LNCAP (cell line): ENCODE measurements at regions not wholly inside any gene's neighbourhood (a gene's known extent, or its start where the extent isn't known, plus 50 kb on each side); places are given as distances from the start of the nearest gene placed in this dataset.

Experiments used
- TF ChIP-seq, protein P1 (sequence below): fragments of 450-650 bp; IDR thresholded peaks from 2 replicates; pipeline ENCODE4 v1.5.1; 2017; ENCODE audit warnings: mild to moderate bottlenecking

DNA sequence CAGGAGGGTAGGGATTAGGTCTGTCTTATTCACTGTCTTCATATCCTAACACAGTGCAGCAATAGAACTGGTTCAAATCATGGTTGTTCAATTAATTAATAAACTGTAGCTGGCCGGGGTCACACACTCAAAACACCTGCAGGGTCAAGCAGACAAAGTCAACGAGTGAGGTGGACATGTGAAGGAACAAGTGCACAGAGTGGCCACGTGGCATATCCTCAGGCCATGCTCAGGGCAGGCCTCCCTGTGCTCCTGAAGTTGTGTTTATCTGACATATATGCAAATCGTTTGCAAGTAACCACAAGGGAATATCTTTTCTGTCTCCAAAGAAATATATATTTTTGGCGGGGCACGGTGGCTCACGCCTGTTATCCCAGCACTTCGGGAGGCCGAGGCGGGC, 98.5 kb upstream of the ZMIZ1 start:
- TF ChIP-seq, protein P1, sequence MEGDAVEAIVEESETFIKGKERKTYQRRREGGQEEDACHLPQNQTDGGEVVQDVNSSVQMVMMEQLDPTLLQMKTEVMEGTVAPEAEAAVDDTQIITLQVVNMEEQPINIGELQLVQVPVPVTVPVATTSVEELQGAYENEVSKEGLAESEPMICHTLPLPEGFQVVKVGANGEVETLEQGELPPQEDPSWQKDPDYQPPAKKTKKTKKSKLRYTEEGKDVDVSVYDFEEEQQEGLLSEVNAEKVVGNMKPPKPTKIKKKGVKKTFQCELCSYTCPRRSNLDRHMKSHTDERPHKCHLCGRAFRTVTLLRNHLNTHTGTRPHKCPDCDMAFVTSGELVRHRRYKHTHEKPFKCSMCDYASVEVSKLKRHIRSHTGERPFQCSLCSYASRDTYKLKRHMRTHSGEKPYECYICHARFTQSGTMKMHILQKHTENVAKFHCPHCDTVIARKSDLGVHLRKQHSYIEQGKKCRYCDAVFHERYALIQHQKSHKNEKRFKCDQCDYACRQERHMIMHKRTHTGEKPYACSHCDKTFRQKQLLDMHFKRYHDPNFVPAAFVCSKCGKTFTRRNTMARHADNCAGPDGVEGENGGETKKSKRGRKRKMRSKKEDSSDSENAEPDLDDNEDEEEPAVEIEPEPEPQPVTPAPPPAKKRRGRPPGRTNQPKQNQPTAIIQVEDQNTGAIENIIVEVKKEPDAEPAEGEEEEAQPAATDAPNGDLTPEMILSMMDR, result no peak

DNA sequence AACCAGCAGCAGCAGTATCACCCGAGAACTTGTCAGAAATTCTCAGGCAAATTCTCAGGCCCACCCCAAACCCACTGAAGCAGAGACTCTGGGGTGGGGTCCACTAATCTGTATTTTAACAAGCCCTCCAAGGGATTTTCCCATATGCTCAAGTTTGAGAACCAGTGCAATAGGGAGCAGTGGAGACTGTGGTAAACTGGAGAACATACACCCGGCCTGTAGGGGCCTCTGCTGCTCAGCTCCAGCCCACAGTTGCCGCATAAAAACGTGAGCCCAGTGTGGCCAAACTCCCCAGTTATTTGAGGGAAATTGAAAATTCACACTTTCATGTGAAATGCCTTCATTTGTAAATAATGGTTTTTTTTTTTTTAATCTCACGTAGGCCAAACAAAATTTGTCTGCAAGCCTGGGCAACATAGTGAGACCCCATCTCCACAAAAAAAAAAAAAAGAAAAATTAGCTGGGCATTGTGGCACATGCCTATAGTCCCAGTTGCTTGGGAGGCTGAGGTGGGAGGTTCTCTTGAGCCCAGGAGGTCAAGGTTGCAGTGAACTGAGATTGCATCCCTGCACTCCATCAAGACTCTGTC, 97.6 kb upstream of the ZMIZ1 start:
- TF ChIP-seq, protein P1, result no peak; the same call in 1 of the 2 replicates

DNA sequence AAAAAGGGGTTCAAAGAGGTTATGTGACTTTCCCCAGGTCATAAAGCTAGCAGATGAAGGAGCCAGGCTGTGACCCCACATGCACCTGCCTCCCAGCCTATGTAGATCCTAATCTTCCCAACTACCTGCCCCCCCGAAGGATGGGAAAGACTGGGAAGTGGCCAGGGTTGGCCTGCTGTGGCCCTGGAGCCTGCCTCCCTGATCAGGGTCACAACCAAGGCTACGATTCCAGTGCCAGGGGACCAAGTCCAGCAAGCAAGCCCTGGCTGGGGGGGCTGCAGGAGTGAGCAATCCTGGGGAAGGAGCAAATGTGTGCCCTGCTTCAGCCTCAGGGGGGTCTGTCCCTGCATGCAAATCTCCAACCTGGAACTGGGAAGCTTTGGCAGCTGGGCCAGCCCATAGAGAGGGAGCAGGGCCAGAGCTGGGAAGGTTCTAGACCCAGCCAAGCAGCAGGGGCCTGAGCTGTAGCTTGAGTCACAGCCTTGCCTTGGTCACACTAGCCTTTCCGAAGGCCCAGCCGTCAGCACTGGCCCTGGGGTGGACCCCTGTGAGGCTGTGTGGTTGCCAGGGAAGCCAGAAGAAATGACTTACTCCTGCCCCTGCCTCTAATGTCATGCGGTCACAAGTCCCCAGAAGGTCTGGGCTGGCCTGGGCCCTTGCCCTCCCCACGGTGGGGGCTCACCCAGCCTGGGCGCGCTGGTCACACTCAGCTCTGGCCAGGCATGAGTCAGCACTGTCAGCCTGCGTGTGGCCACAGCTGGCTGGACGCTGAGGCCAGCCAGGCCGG, 96.4 kb upstream of the ZMIZ1 start:
- TF ChIP-seq, protein P1, result no peak

DNA sequence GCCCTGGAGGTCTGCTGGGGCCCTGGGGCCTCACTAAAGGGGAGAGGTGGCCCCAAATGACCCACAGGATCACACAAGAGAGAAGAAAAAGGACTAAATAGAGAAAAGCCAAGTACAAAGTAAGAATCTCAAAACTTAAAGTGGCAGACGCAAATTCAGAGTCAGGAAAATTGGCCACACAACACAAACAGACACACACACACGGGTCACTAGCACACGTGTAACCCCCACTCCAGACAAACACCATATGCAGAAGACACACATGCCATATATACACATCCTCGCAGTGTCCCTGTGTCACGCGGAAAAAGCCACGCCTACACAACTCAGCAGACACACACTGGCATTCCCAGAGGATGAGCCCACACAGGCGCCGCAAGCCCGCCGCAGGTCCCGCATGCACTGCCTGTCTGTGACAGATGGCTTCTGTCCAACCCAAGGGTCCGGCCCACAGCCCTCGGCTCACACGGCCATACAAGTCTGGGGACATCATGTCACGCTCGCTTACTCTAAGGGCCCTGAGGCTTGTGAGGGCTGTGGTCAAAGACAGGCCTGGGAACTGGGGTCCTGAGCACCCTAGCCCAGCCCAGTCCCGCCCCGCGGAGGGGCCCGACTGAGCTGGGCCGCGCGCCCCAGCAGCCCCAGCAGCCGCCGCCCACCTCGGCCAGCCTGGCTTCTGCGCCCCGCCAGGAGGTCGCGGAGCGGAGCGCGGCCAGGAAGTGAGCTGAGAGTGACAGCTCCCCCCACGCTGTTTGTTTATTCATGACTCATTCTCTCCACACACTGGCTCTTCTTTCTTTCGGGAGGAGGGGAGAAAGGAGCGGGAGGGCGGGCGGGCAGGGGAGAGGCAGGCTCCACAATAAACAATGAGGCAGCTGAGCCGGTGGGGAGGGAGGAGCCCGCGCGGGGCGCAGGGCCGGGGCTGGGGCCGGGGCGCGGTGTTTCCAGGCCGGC, 95.5 kb upstream of the ZMIZ1 start:
- TF ChIP-seq, protein P1, result no peak

DNA sequence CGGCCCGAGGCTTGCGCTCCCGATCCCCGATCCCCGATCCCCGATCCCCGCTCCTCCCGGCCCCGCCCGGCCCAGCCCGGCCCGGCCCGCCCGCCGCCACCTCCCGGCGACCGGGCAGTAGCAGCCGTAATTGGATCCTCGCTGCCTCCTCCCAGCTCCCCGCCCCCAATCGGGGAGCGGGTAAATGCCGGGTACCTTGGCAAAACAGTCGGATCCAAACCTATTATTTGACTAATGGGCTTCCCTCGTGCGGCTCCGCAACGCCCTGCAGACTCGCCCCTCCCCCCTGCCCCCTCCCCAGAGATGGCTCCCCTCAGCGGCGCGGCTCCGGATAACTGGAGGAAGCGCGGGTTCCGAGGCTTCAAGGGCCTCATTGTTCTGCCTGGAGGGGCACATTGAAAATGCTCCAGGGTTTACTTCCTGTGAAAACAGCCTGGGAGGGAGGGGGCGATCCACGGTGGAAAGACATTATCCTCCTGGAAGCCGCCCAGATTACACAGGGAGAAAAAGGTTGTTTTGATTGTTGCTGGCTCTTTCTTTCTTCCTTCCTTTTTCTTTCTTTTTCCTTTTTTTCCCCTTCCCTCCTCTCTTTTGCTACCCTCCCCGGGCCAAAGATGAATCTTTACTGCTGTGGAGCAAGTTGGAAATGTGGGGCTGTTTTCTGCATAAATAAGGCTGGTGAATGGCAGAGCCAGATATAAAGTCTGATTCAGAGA, 94.7 kb upstream of the ZMIZ1 start:
- TF ChIP-seq, protein P1, result no peak

DNA sequence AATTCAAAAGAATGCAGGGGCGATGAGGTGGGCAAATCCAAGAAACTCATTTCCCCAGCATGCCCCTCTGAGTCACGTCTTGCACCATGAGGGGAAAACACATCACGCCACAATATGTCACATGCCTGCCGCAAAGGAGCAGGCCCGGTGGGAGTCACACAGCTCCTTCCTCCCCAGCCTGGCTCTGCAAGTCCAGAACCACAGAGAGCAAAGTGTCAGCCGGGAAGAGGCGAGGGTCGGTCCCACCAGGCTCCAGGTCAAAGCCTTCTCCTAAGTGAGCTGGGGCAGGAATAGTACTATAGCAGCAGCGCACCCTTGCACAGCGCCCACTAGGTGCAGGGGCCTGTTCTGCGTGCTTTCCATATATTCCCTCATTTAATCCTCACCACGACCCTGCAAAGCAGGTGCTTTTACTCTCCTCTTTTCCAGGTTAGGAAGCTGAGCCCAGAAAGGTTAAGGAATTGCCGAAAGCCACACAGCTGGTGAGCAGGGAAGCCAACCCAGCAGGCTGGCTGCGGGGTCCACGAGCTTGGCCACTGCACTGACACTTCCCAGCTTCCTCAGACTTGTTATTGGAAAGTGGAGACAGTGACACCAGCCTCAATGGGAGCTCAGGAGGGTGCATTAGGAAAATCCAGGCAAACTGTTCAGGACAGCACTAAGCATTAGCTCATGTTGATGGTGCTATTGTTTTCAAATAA, 94.0 kb upstream of the ZMIZ1 start:
- TF ChIP-seq, protein P1, result peak; percentile 77
